PC-9 (cell line): ENCODE measurements at regions not wholly inside any gene's neighbourhood (a gene's known extent, or its start where the extent isn't known, plus 50 kb on each side); places are given as distances from the start of the nearest gene placed in this dataset.

Experiments
- BruUV-seq: library from RNA; stranded (reverse); fragments of 400-500 nt; replicated peaks from 2 replicates; lab custom pipeline; 2021; lab: Mats Ljungman, UMichigan
- CTCF ChIA-PET: fragments of 300-600 bp; sonication (Branson Sonifier 250); formaldehyde crosslinking; loops from one replicate; lab custom pipeline; 2022; ENCODE audit warnings: antibody characterized with exemption; lab: Charles Lee
- POLR2A ChIA-PET: fragments of 300-600 bp; sonication (Branson Sonifier 250); formaldehyde crosslinking; loops from one replicate; lab custom pipeline; 2022; ENCODE audit warnings: antibody characterized with exemption; ENCODE audit not compliant: unreplicated experiment; lab: Charles Lee
- DNase-seq, 2 experiments: peaks; one replicate each; pipeline versions ENCODE4 v3.0.0 to v3.0.0-alpha.2; 2015 to 2022; ENCODE audit warnings: mixed read lengths in 1 of 2
- H2AFZ ChIP-seq: fragments of 200-600 bp; sonication (generic); 2 replicates; pipeline ENCODE4 v1.8.1; 2017; ENCODE audit warnings: antibody characterized with exemption
- H3F3A ChIP-seq: fragments of 200-600 bp; sonication (generic); 2 replicates; pipeline ENCODE4 v1.8.1; 2017; ENCODE audit warnings: antibody characterized with exemption, mild to moderate bottlenecking, low read depth; ENCODE audit not compliant: insufficient read depth
- H3K27ac ChIP-seq: fragments of 200-600 bp; sonication (generic); 2 replicates; pipeline ENCODE4 v1.6.1; 2016; ENCODE audit warnings: mixed run types
- H3K27me3 ChIP-seq: fragments of 200-600 bp; sonication (generic); 2 replicates; pipeline ENCODE4 v1.6.1; 2016; ENCODE audit warnings: low read depth, mixed run types; ENCODE audit not compliant: insufficient read depth
- H3K36me3 ChIP-seq: fragments of 200-600 bp; sonication (generic); 2 replicates; pipeline ENCODE4 v1.6.1; 2016; ENCODE audit warnings: low read depth, mixed run types
- H3K4me1 ChIP-seq: fragments of 200-600 bp; sonication (generic); replicated peaks from 2 replicates; pipeline ENCODE4 v1.6.1; 2016; ENCODE audit warnings: mixed run types; ENCODE audit not compliant: insufficient read depth
- H3K4me2 ChIP-seq: fragments of 200-600 bp; sonication (generic); 2 replicates; pipeline ENCODE4 v1.6.1; 2017; ENCODE audit warnings: mixed run types
- H3K4me3 ChIP-seq: fragments of 200-600 bp; sonication (generic); 2 replicates; pipeline ENCODE4 v1.6.1; 2016; ENCODE audit warnings: mixed run types
- H3K79me2 ChIP-seq: fragments of 200-600 bp; sonication (generic); 2 replicates; pipeline ENCODE4 v1.6.1; 2017; ENCODE audit warnings: low read depth, mixed run types
- H3K9me2 ChIP-seq: fragments of 200-600 bp; sonication (generic); 2 replicates; pipeline ENCODE4 v1.8.1; 2017; ENCODE audit warnings: mild to moderate bottlenecking; ENCODE audit not compliant: insufficient read depth
- H3K9me3 ChIP-seq: fragments of 200-600 bp; sonication (generic); 2 replicates; pipeline ENCODE4 v1.8.1; 2016; ENCODE audit warnings: low read depth; ENCODE audit not compliant: insufficient read depth
- H4K20me1 ChIP-seq: fragments of 200-600 bp; sonication (generic); 2 replicates; pipeline ENCODE4 v1.8.1; 2017; ENCODE audit not compliant: insufficient read depth
- EZH2 ChIP-seq: fragments of 200-600 bp; sonication (generic); IDR thresholded peaks from 2 replicates; pipeline ENCODE4 v1.8.0; 2017; ENCODE audit warnings: antibody characterized with exemption, low read depth
- intact Hi-C: fragments of 100-400 bp; cut with micrococcal nuclease; formaldehyde crosslinking; loops from one replicate; pipeline ENCODE4 v1.10.0; 2022; ENCODE audit not compliant: unreplicated experiment
- TF ChIP-seq, protein P1 (sequence below): fragments of 200-600 bp; sonication (generic); conservative IDR thresholded peaks from 2 replicates; pipeline ENCODE4 v1.6.1; 2017; ENCODE audit warnings: mixed run types, antibody characterized with exemption, mild to moderate bottlenecking, moderate library complexity

DNA sequence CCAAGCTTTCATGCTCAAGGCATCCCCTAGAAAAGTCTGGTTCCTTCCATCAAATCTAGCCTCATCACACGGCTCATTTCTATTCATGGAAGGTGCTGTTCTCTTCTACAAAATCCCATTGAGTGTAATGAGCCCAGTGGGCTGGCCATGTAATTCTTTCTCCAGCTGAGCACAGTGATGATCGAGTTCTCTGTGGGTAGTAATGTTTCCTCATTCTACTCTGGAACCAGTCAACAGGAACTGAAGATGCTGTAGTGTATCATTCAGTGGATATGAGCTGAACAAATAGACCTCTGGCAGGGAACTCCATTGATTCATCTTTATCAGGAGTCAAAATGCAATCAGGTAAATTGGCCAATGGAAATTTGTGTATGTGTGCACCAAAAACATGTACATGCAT lies 149.2 kb downstream of the LRRC70 start:
- POLR2A ChIA-PET: no interaction called here

DNA sequence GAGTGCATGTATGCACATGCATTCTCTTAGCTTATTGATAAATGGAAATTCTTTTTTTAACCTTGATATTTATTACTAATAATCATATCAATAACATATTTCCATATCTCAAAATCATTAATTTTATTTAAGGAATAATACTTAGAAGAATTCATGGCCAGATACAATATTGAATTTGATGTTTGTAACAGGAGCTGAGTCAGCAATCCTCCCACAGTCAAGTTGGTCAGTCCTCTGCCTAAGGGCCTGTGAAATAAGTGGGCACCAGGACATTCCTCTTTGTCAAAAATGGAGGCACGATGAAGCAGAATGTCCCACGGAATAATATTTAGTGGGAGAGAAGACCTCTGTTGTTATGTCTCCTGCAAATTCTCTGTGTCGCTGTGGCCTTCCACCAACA lies 148.6 kb downstream of the LRRC70 start:
- Histone ChIP-seq H3K4me3 (no peak overlapping the region), H3K9me3 (no peaks in the 10 kb centered on the region), H3K4me1 (no peaks in the 10 kb centered on the region), H3K27me3 (peaks cover 5% of the 10 kb centered on the region; the same call in 1 of the 2 replicates), H3K4me2 (no peak overlapping the region), H2AFZ (no peak overlapping the region), H3K27ac (no peak overlapping the region), H3K36me3 (no peaks in the 10 kb centered on the region), H3K79me2 (no peaks in the 10 kb centered on the region), H4K20me1 (no peaks in the 10 kb centered on the region), H3K9me2 (no peaks in the 10 kb centered on the region), H3F3A (no peaks in the 10 kb centered on the region)
- no peak for TF ChIP-seq EZH2
- TF ChIP-seq, protein P1, sequence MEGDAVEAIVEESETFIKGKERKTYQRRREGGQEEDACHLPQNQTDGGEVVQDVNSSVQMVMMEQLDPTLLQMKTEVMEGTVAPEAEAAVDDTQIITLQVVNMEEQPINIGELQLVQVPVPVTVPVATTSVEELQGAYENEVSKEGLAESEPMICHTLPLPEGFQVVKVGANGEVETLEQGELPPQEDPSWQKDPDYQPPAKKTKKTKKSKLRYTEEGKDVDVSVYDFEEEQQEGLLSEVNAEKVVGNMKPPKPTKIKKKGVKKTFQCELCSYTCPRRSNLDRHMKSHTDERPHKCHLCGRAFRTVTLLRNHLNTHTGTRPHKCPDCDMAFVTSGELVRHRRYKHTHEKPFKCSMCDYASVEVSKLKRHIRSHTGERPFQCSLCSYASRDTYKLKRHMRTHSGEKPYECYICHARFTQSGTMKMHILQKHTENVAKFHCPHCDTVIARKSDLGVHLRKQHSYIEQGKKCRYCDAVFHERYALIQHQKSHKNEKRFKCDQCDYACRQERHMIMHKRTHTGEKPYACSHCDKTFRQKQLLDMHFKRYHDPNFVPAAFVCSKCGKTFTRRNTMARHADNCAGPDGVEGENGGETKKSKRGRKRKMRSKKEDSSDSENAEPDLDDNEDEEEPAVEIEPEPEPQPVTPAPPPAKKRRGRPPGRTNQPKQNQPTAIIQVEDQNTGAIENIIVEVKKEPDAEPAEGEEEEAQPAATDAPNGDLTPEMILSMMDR: no peak
- no TSS peak for BruUV-seq
- ChIA-PET CTCF (no interaction called here), POLR2A (no interaction called here)
- no peak for DNase-seq
- intact Hi-C loops: no loop called here

More for the DNA sequence above, 149.2 kb downstream of the LRRC70 start:
- Histone ChIP-seq H3K27me3 (peaks cover 5% of the 10 kb centered on the region; the same call in 1 of the 2 replicates), H3K9me3 (no peaks in the 10 kb centered on the region), H3K4me3 (no peak overlapping the region), H3K4me1 (no peaks in the 10 kb centered on the region), H4K20me1 (no peaks in the 10 kb centered on the region), H3K9me2 (no peaks in the 10 kb centered on the region), H3K36me3 (no peaks in the 10 kb centered on the region), H3K79me2 (no peaks in the 10 kb centered on the region), H3K27ac (no peak overlapping the region), H3F3A (no peaks in the 10 kb centered on the region), H3K4me2 (no peak overlapping the region), H2AFZ (no peak overlapping the region)
- BruUV-seq: no TSS peak
- TF ChIP-seq EZH2: no peak
- TF ChIP-seq, protein P1: no peak
- CTCF ChIA-PET: no interaction called here
- DNase-seq: no peak
- intact Hi-C loops: no loop called here

DNA sequence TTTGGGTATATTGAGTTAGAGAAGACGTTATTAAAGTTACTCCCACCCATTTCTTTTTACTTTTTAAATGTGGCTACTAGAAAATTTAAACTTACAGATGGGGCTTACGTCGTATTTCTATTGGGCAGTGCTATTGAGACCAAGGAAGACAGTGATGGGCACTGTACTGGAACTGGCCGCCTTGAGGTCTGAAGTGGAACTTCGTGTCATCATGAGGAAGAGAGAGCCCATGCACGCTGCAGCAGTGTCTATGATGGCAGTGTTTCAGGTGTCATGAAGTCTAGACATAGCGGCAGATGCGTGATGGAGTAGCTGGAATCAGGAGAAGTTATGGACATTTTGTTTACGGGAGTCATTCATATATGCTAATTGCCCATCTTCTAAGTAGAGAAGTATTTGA lies 143.7 kb downstream of the LRRC70 start:
- no peaks in the 10 kb centered on the region for H3K4me1 ChIP-seq
- H4K20me1 ChIP-seq: no peaks in the 10 kb centered on the region
- BruUV-seq: no TSS peak
- no peak overlapping the region for H3K4me3 ChIP-seq
- H3K36me3 ChIP-seq: no peaks in the 10 kb centered on the region
- H3K4me2 ChIP-seq: no peak overlapping the region
- H3K27ac ChIP-seq: no peak overlapping the region
- H2AFZ ChIP-seq: no peak overlapping the region
- no peak for DNase-seq
- H3K79me2 ChIP-seq: no peaks in the 10 kb centered on the region
- ChIA-PET POLR2A (no interaction called here), CTCF (no interaction called here)
- no peaks in the 10 kb centered on the region for H3K9me2 ChIP-seq
- no peaks in the 10 kb centered on the region for H3F3A ChIP-seq
- intact Hi-C loops: no loop called here
- no peaks in the 10 kb centered on the region for H3K9me3 ChIP-seq
- peaks cover 5% of the 10 kb centered on the region; the same call in 1 of the 2 replicates for H3K27me3 ChIP-seq
- no peak for TF ChIP-seq EZH2
- TF ChIP-seq, protein P1: no peak
